ENCODE measurements at regions not wholly inside any gene's neighbourhood (a gene's known extent, or its start where the extent isn't known, plus 50 kb on each side); places are given as distances from the start of the nearest gene placed in this dataset.

DNA sequence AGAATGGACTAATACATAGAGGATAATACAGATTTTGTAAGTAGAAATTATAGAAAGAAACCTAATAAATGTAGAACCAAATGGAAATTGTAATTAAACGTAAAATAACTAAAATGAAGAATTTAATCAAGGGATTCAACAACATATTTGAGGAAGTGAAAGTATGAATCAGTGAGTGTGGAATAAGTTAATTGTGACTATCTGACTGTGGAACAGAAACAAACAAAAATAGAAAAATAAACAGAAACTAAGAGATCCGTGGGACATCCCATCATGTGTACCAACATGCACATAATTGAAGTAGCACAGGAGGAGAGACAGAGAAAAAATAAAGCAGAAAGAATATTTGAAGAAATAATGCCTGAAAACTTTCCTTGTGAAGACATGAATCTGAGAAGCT lies 208.6 kb upstream of the TACR3 start:
- TF ChIP-seq, protein P1, sequence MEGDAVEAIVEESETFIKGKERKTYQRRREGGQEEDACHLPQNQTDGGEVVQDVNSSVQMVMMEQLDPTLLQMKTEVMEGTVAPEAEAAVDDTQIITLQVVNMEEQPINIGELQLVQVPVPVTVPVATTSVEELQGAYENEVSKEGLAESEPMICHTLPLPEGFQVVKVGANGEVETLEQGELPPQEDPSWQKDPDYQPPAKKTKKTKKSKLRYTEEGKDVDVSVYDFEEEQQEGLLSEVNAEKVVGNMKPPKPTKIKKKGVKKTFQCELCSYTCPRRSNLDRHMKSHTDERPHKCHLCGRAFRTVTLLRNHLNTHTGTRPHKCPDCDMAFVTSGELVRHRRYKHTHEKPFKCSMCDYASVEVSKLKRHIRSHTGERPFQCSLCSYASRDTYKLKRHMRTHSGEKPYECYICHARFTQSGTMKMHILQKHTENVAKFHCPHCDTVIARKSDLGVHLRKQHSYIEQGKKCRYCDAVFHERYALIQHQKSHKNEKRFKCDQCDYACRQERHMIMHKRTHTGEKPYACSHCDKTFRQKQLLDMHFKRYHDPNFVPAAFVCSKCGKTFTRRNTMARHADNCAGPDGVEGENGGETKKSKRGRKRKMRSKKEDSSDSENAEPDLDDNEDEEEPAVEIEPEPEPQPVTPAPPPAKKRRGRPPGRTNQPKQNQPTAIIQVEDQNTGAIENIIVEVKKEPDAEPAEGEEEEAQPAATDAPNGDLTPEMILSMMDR (IDR thresholded peaks at IDR 0.05) = no peak
- no peak for TF ChIP-seq POLR2A (IDR thresholded peaks at IDR 0.05)

Data from ovary (tissue), 3 donors.